GM13977 (cell line): ENCODE measurements at regions not wholly inside any gene's neighbourhood (a gene's known extent, or its start where the extent isn't known, plus 50 kb on each side); places are given as distances from the start of the nearest gene placed in this dataset.

ENCODE experiments used
- DNase-seq: peaks from one replicate; pipeline ENCODE4 v3.0.0; 2012; ENCODE audit warnings: low spot score
- in situ Hi-C: fragments of 300-500 bp; cut with MboI; formaldehyde crosslinking; loops from one replicate; pipeline ENCODE4 v1.12.0; 2022; ENCODE audit warnings: low sequenced_read_pairs, low pct_unique_long_range_greater_than_20kb, mixed read lengths, inconsistent platforms; ENCODE audit not compliant: unreplicated experiment
- TF ChIP-seq, protein P1 (sequence below): IDR thresholded peaks from 2 replicates; pipeline ENCODE4 v1.5.1; 2012; ENCODE audit warnings: mild to moderate bottlenecking, control low read depth; ENCODE audit not compliant: insufficient read depth; ENCODE audit errors: extremely low read depth, missing control alignments

- in situ Hi-C loops = no loop called here
- TF ChIP-seq, protein P1, sequence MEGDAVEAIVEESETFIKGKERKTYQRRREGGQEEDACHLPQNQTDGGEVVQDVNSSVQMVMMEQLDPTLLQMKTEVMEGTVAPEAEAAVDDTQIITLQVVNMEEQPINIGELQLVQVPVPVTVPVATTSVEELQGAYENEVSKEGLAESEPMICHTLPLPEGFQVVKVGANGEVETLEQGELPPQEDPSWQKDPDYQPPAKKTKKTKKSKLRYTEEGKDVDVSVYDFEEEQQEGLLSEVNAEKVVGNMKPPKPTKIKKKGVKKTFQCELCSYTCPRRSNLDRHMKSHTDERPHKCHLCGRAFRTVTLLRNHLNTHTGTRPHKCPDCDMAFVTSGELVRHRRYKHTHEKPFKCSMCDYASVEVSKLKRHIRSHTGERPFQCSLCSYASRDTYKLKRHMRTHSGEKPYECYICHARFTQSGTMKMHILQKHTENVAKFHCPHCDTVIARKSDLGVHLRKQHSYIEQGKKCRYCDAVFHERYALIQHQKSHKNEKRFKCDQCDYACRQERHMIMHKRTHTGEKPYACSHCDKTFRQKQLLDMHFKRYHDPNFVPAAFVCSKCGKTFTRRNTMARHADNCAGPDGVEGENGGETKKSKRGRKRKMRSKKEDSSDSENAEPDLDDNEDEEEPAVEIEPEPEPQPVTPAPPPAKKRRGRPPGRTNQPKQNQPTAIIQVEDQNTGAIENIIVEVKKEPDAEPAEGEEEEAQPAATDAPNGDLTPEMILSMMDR = no peak
- no peak for DNase-seq
These were observed 391.8 kb upstream of the ZNF608 start for GRCh38 chr5:125138266-125138665.

DNA sequence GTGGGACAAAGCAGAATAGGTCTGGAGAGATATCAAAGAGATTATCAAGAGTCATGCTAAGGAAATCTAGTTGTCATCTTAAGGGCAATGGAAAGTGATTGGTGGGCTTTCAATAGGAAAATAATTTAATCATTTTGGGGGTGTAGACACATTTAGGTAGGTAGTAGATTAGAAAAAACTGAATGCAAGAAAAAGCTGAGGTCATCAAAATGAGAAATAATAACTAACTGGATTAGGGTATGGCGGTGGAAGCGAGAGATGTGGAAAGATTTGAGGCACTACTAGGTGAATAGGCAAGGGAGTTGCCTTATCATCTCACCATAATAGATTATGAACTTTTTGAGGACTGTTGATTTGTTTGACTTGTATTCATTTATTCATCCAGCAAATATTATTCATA, 393.2 kb upstream of the ZNF608 start:
- no peak for DNase-seq
- TF ChIP-seq, protein P1 = no peak
- in situ Hi-C loops = no loop called here

DNA sequence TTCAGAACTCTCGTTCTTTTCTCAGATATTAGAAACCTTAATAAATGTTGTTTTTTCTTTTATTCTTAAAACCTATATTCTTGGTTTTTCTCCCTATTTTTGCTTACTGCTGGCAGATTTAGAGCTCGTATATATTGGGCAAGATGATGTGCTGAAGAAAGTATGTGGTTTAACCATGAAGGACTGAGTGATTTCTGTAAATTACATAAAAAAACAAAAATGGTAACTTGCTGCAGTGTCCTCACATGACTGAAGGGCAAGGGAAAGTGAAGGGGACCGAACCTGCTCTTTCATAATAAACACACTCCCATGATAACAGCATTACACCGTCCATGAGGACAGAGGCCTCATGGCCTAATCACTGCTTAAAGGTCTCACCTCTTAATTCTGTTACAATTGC, 393.8 kb upstream of the ZNF608 start:
- TF ChIP-seq, protein P1 = no peak
- in situ Hi-C loops = no loop called here

GRCh38 chr5:125140855-125141254, 394.4 kb upstream of the ZNF608 start:
- in situ Hi-C loops = no loop called here
- TF ChIP-seq, protein P1 = no peak
- no peak for DNase-seq

More for the DNA sequence above, 393.8 kb upstream of the ZNF608 start:
- DNase-seq = no peak

GRCh38 chr5:125142458-125142857, 396.0 kb upstream of the ZNF608 start:
- TF ChIP-seq, protein P1 = no peak

GRCh38 chr5:125143011-125143410, 396.6 kb upstream of the ZNF608 start:
- DNase-seq = no peak
- TF ChIP-seq, protein P1 = no peak
- in situ Hi-C loops = no loop called here

More at GRCh38 chr5:125142458-125142857, 396.0 kb upstream of the ZNF608 start:
- in situ Hi-C loops = no loop called here
- peak; percentile 8 for DNase-seq

DNA sequence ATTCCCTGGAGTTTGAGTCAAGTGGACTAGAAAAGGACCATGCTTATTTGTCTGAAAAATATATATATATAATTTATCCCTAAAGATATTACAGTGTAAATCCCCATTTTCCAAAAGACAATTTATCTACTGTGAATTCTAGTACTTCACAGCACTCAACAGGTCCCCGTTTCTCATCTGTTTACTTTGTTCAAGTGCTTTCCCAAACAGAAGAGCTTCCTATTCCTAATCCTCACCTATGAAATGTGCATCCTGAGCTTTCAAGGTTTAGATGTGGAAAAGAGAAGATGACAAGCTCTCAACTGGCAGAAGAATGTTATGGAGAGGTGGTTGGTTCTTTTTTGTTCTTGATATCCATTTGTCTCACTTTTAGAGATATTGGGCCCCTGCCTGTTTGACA, 401.6 kb upstream of the ZNF608 start:
- no peak for DNase-seq
- TF ChIP-seq, protein P1 = no peak
- in situ Hi-C loops = no loop called here
